Caco-2 (cell line): ENCODE measurements at regions not wholly inside any gene's neighbourhood (a gene's known extent, or its start where the extent isn't known, plus 50 kb on each side); places are given as distances from the start of the nearest gene placed in this dataset.
"Not testable (repeated sequence)": the region's sequence is repeated elsewhere in the genome, so short reads cannot be mapped to it uniquely, and the experiment has no call there.

ENCODE experiments used
- BruUV-seq: library from RNA; stranded (reverse); fragments of 400-500 nt; replicated peaks from 2 replicates; lab custom pipeline; 2021; lab: Mats Ljungman, UMichigan
- CTCF ChIA-PET: fragments of 300-600 bp; sonication (Branson Sonifier 250); formaldehyde crosslinking; loops from one replicate; lab custom pipeline; 2022; ENCODE audit warnings: antibody characterized with exemption; lab: Charles Lee
- POLR2A ChIA-PET: fragments of 300-600 bp; sonication (Branson Sonifier 250); formaldehyde crosslinking; loops from one replicate; lab custom pipeline; 2022; ENCODE audit warnings: antibody characterized with exemption; lab: Charles Lee
- DNase-seq, 2 experiments: peaks; one replicate each; pipeline versions ENCODE4 v3.0.0 to v3.0.0-alpha.2; 2020 to 2022
- H3K27me3 ChIP-seq: replicated peaks from 2 replicates; pipeline ENCODE4 v1.6.0; 2011; ENCODE audit warnings: low read length; ENCODE audit not compliant: control insufficient read depth, insufficient read depth
- H3K36me3 ChIP-seq: 2 replicates; pipeline ENCODE4 v1.5.1; 2011; ENCODE audit warnings: low read length; ENCODE audit not compliant: control insufficient read depth, insufficient read depth
- H3K4me1 ChIP-seq: fragments of 250-450 bp; sonication (Bioruptor Pico); 2 replicates; pipeline ENCODE4 v1.5.1; 2020; ENCODE audit warnings: mild to moderate bottlenecking
- H3K4me3 ChIP-seq: 2 replicates; pipeline ENCODE4 v1.5.1; 2011; ENCODE audit warnings: low read depth, mild to moderate bottlenecking, control low read depth, low read length
- H3K9me3 ChIP-seq: fragments of 250-450 bp; sonication (Bioruptor Pico); 2 replicates; pipeline ENCODE4 v1.5.1; 2020; ENCODE audit warnings: mild to moderate bottlenecking, moderate library complexity
- H3K27ac Mint-ChIP-seq: one replicate; pipeline ENCODE4 v1.8.0; 2022; ENCODE audit warnings: mixed read lengths; ENCODE audit not compliant: unreplicated experiment
- H3K27me3 Mint-ChIP-seq: one replicate; pipeline ENCODE4 v1.8.0; 2022; ENCODE audit warnings: mixed read lengths; ENCODE audit not compliant: insufficient read depth, unreplicated experiment
- H3K36me3 Mint-ChIP-seq: one replicate; pipeline ENCODE4 v1.8.0; 2022; ENCODE audit warnings: mild to moderate bottlenecking, mixed read lengths; ENCODE audit not compliant: insufficient read depth, unreplicated experiment
- H3K4me1 Mint-ChIP-seq: one replicate; pipeline ENCODE4 v1.8.0; 2022; ENCODE audit warnings: low read depth, mixed read lengths; ENCODE audit not compliant: unreplicated experiment
- H3K4me3 Mint-ChIP-seq: one replicate; pipeline ENCODE4 v1.8.0; 2022; ENCODE audit warnings: mild to moderate bottlenecking, moderate library complexity, mixed read lengths; ENCODE audit not compliant: unreplicated experiment
- H3K9me3 Mint-ChIP-seq: one replicate; pipeline ENCODE4 v1.8.0; 2022; ENCODE audit warnings: mixed read lengths; ENCODE audit not compliant: unreplicated experiment
- intact Hi-C: fragments of 100-400 bp; cut with micrococcal nuclease; formaldehyde crosslinking; loops from one replicate; pipeline ENCODE4 v1.10.0; 2022; ENCODE audit not compliant: unreplicated experiment
- TF ChIP-seq, protein P1 (sequence below), 2 experiments: fragments of 200-600 bp in 1 of 2; IDR thresholded peaks; 1 replicate in 1 of 2; 2 replicates in 1 of 2; pipeline versions ENCODE4 v1.5.1 to v1.8.0; 2011 to 2022; ENCODE audit warnings: antibody characterized with exemption in 1 of 2, control low read depth in 1 of 2, inconsistent platforms in 1 of 2, low read depth in 1 of 2, low read length in 1 of 2, mild to moderate bottlenecking in 1 of 2, moderate library complexity in 1 of 2; ENCODE audit not compliant: insufficient read depth in 1 of 2, severe bottlenecking in 1 of 2, unreplicated experiment in 1 of 2

DNA sequence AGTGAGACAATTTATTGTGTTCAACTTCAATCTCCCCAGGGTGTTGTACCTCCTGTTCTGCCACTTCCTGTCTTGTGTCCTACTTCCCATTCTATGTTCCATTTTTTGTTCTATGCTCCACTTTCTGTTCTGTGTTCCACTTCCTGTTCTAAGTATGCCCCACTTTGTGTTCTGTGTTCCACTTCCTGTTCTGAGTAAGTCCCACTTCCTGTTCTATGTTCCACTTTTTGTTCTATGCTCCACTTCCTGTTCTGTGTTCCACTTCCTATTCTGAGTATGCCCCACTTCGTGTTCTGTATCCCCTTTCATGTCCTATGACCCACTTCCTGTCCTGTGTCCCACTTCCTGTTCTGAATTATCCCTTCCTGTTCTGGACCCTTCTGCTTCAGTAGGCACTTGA lies 732.7 kb downstream of the TBC1D22A start:
- Mint-ChIP-seq H3K27me3 (no peaks in the 10 kb centered on the region), H3K4me3 (no peak overlapping the region), H3K36me3 (no peaks in the 10 kb centered on the region), H3K4me1 (no peaks in the 10 kb centered on the region), H3K9me3 (peaks cover 31% of the 10 kb centered on the region), H3K27ac (no peak overlapping the region)
- no TSS peak for BruUV-seq
- H3K4me3 ChIP-seq: no peak overlapping the region
- ChIA-PET POLR2A (no interaction called here), CTCF (no interaction called here)
- no peaks in the 10 kb centered on the region for H3K4me1 ChIP-seq
- DNase-seq: no peak
- H3K27me3 ChIP-seq: no peaks in the 10 kb centered on the region
- no peaks in the 10 kb centered on the region for H3K36me3 ChIP-seq
- intact Hi-C loops: no loop called here
- no peaks in the 10 kb centered on the region for H3K9me3 ChIP-seq
- TF ChIP-seq, protein P1, sequence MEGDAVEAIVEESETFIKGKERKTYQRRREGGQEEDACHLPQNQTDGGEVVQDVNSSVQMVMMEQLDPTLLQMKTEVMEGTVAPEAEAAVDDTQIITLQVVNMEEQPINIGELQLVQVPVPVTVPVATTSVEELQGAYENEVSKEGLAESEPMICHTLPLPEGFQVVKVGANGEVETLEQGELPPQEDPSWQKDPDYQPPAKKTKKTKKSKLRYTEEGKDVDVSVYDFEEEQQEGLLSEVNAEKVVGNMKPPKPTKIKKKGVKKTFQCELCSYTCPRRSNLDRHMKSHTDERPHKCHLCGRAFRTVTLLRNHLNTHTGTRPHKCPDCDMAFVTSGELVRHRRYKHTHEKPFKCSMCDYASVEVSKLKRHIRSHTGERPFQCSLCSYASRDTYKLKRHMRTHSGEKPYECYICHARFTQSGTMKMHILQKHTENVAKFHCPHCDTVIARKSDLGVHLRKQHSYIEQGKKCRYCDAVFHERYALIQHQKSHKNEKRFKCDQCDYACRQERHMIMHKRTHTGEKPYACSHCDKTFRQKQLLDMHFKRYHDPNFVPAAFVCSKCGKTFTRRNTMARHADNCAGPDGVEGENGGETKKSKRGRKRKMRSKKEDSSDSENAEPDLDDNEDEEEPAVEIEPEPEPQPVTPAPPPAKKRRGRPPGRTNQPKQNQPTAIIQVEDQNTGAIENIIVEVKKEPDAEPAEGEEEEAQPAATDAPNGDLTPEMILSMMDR (IDR thresholded peaks at IDR 0.05; ENCODE audit: insufficient read depth in 1 of 2, low read depth in 1 of 2, low read length in 1 of 2, severe bottlenecking in 1 of 2, unreplicated experiment in 1 of 2): no peak

DNA sequence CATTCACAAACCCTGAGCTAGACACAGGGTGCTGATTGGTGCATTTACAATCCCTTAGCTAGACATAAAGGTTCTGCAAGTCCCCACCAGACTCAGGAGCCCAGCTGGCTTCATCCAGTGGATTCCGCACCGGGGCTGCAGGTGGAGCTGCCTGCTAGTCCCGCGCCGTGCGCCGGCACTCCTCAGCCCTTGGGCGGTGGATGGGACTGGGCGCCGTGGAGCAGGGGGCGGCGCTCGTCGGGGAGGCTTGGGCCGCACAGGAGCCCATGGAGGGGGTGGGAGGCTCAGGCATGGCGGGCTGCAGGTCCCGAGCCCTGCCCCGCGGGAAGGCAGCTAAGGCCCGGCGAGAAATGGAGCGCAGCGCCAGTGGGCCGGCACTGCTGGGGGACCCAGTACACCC lies 725.7 kb downstream of the TBC1D22A start:
- H3K4me3 Mint-ChIP-seq, H3K4me3 ChIP-seq, H3K27ac Mint-ChIP-seq, H3K9me3 Mint-ChIP-seq, BruUV-seq, H3K36me3 Mint-ChIP-seq, H3K9me3 ChIP-seq, POLR2A ChIA-PET, H3K4me1 Mint-ChIP-seq, H3K36me3 ChIP-seq, H3K27me3 Mint-ChIP-seq, H3K4me1 ChIP-seq, H3K27me3 ChIP-seq, CTCF ChIA-PET, DNase-seq, intact Hi-C loops: not testable (repeated sequence)

DNA sequence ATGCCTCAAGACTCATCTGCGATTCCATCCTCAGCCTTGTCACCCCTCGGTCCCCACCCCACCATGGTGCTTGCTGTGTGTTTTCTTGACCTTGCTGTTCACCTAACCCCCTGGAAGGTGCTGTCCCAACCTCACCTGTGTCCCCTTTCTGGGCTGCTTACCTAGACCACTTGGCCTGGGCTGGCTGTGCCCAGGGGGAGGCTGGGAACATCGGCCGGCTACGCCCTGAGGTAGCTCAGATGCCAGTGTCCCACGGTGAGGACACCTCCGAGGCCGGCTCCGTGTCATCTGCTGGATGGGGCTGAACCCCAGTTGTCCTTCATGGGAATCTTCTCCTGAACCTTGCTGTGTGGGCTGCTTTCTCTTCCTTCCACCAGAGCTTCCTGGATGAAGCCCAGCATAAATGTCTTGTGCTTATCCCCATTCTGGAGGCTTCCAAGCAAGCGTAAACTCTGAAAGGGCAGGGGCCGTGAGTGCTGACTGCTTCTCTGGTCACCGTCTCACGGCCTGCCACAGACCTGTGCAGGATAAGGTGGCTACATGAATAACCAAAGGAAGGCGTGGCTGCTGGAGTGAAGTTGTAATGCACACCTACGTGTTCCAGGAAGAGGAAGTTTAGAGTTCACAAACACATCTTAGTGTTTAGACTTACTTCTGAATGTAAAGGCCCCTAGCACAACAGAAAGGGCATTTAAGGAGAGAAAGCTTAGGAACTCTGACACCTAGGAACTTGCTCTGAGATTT lies 724.3 kb downstream of the TBC1D22A start:
- ChIA-PET CTCF (no interaction called here), POLR2A (no interaction called here)
- peaks cover 3% of the 10 kb centered on the region for H3K27me3 Mint-ChIP-seq
- intact Hi-C loops: no loop called here
- Histone ChIP-seq H3K36me3 (no peaks in the 10 kb centered on the region), H3K9me3 (no peaks in the 10 kb centered on the region), H3K27me3 (no peaks in the 10 kb centered on the region), H3K4me3 (no peak overlapping the region), H3K4me1 (no peaks in the 10 kb centered on the region)
- H3K36me3 Mint-ChIP-seq: no peaks in the 10 kb centered on the region
- no peak for DNase-seq
- no TSS peak for BruUV-seq
- TF ChIP-seq, protein P1 (IDR thresholded peaks at IDR 0.05; ENCODE audit: insufficient read depth in 1 of 2, low read depth in 1 of 2, low read length in 1 of 2, severe bottlenecking in 1 of 2, unreplicated experiment in 1 of 2): no peak
- no peak overlapping the region for H3K27ac Mint-ChIP-seq
- H3K9me3 Mint-ChIP-seq: no peaks in the 10 kb centered on the region
- H3K4me1 Mint-ChIP-seq: no peaks in the 10 kb centered on the region
- H3K4me3 Mint-ChIP-seq: no peak overlapping the region
